Astrocyte (in vitro differentiated cells and primary cell): ENCODE measurements at regions not wholly inside any gene's neighbourhood (a gene's known extent, or its start where the extent isn't known, plus 50 kb on each side); places are given as distances from the start of the nearest gene placed in this dataset.

ENCODE experiments used
- DNase-seq: peaks from one replicate; pipeline ENCODE4 v3.0.0-alpha.2; 2010; ENCODE audit warnings: low read depth
- FAIRE-seq: peaks from 2 replicates; lab custom pipeline; 2011; peaks lifted over from hg19 to GRCh38; lab: Jason Lieb, UNC
- H2AFZ ChIP-seq: 2 replicates; pipeline ENCODE4 v1.6.0; 2012; ENCODE audit warnings: low read depth, low read length, inconsistent platforms
- H3K27ac ChIP-seq: 2 replicates; pipeline ENCODE4 v1.5.1; 2011; ENCODE audit warnings: low read depth, low read length, inconsistent platforms
- H3K27me3 ChIP-seq: 2 replicates; pipeline ENCODE4 v1.6.0; 2011; ENCODE audit warnings: low read length, inconsistent platforms; ENCODE audit not compliant: insufficient read depth
- H3K36me3 ChIP-seq: 2 replicates; pipeline ENCODE4 v1.5.1; 2011; ENCODE audit warnings: low read length, inconsistent platforms; ENCODE audit not compliant: insufficient read depth
- H3K4me1 ChIP-seq: 2 replicates; pipeline ENCODE4 v1.5.1; 2011; ENCODE audit warnings: low read length, inconsistent platforms; ENCODE audit not compliant: insufficient read depth
- H3K4me2 ChIP-seq: 2 replicates; pipeline ENCODE4 v1.6.0; 2012; ENCODE audit warnings: low read length, inconsistent platforms
- H3K4me3 ChIP-seq: 2 replicates; pipeline ENCODE4 v1.5.1; 2011; ENCODE audit warnings: low read depth, mild to moderate bottlenecking, low read length, inconsistent platforms; ENCODE audit not compliant: insufficient read depth
- H3K79me2 ChIP-seq: 2 replicates; pipeline ENCODE4 v1.6.0; 2012; ENCODE audit warnings: mild to moderate bottlenecking, low read length, inconsistent platforms; ENCODE audit not compliant: insufficient read depth
- H3K9ac ChIP-seq: 2 replicates; pipeline ENCODE4 v1.6.0; 2012; ENCODE audit warnings: mild to moderate bottlenecking, low read length, inconsistent platforms
- H3K9me3 ChIP-seq: 2 replicates; pipeline ENCODE4 v1.5.1; 2012; ENCODE audit warnings: low read depth, mild to moderate bottlenecking, low read length, inconsistent platforms; ENCODE audit not compliant: insufficient read depth
- H4K20me1 ChIP-seq: 2 replicates; pipeline ENCODE4 v1.6.0; 2012; ENCODE audit warnings: low read length, inconsistent platforms; ENCODE audit not compliant: insufficient read depth
- H3K27ac Mint-ChIP-seq: one replicate; pipeline ENCODE4 v1.8.0; 2021; ENCODE audit warnings: mild to moderate bottlenecking, mixed read lengths; ENCODE audit not compliant: unreplicated experiment
- H3K27me3 Mint-ChIP-seq: one replicate; pipeline ENCODE4 v1.8.0; 2021; ENCODE audit warnings: low read depth, mixed read lengths; ENCODE audit not compliant: unreplicated experiment
- H3K36me3 Mint-ChIP-seq: one replicate; pipeline ENCODE4 v1.8.0; 2021; ENCODE audit warnings: low read depth, mixed read lengths; ENCODE audit not compliant: unreplicated experiment
- H3K4me1 Mint-ChIP-seq: one replicate; pipeline ENCODE4 v1.8.0; 2021; ENCODE audit warnings: low read depth, mixed read lengths; ENCODE audit not compliant: unreplicated experiment
- H3K4me3 Mint-ChIP-seq: one replicate; pipeline ENCODE4 v1.8.0; 2021; ENCODE audit warnings: mild to moderate bottlenecking, moderate library complexity, mixed read lengths; ENCODE audit not compliant: unreplicated experiment
- H3K9me3 Mint-ChIP-seq: one replicate; pipeline ENCODE4 v1.8.0; 2021; ENCODE audit warnings: mild to moderate bottlenecking, mixed read lengths; ENCODE audit not compliant: unreplicated experiment
- CTCF ChIP-seq: IDR thresholded peaks from 2 replicates; pipeline ENCODE4 v1.5.1; 2011; ENCODE audit warnings: low read depth, mild to moderate bottlenecking, inconsistent platforms, low read length, moderate library complexity; ENCODE audit not compliant: insufficient read depth
- EZH2 ChIP-seq: IDR thresholded peaks from 2 replicates; pipeline ENCODE4 v1.6.1; 2012; ENCODE audit warnings: mild to moderate bottlenecking, low read length, inconsistent platforms; ENCODE audit not compliant: insufficient read depth

GRCh38 chr10:43955002-43955596 lies 306.4 kb upstream of the ZNF32 start:
- Histone ChIP-seq H3K9me3 (no peaks in the 10 kb centered on the region), H3K9ac (no peak overlapping the region), H2AFZ (no peak overlapping the region), H3K27ac (no peak overlapping the region), H4K20me1 (no peaks in the 10 kb centered on the region), H3K36me3 (no peaks in the 10 kb centered on the region), H3K27me3 (no peaks in the 10 kb centered on the region), H3K4me1 (no peaks in the 10 kb centered on the region), H3K4me3 (no peak overlapping the region), H3K79me2 (no peaks in the 10 kb centered on the region), H3K4me2 (no peak overlapping the region)
- Mint-ChIP-seq H3K4me3 (no peak overlapping the region), H3K27ac (no peak overlapping the region), H3K4me1 (no peaks in the 10 kb centered on the region), H3K9me3 (peaks cover 11% of the 10 kb centered on the region), H3K27me3 (peaks cover 34% of the 10 kb centered on the region), H3K36me3 (no peaks in the 10 kb centered on the region)
- no peak for DNase-seq
- TF ChIP-seq CTCF, result no peak
- no peak for TF ChIP-seq EZH2
- no peak for FAIRE-seq

GRCh38 chr10:43953672-43954071 lies 305.0 kb upstream of the ZNF32 start:
- TF ChIP-seq CTCF, result no peak
- TF ChIP-seq EZH2, result no peak
- H3K79me2 ChIP-seq, result no peaks in the 10 kb centered on the region
- H3K4me3 ChIP-seq, result no peak overlapping the region
- H3K27ac Mint-ChIP-seq, result no peak overlapping the region
- H3K9ac ChIP-seq, result no peak overlapping the region
- no peak overlapping the region for H3K4me3 Mint-ChIP-seq
- peaks cover 11% of the 10 kb centered on the region for H3K9me3 Mint-ChIP-seq
- no peaks in the 10 kb centered on the region for H3K27me3 ChIP-seq
- H3K4me2 ChIP-seq, result no peak overlapping the region
- no peaks in the 10 kb centered on the region for H3K4me1 Mint-ChIP-seq
- no peaks in the 10 kb centered on the region for H3K36me3 Mint-ChIP-seq
- peaks cover 27% of the 10 kb centered on the region for H3K27me3 Mint-ChIP-seq
- no peak for FAIRE-seq
- no peaks in the 10 kb centered on the region for H3K36me3 ChIP-seq
- no peak overlapping the region for H3K27ac ChIP-seq
- no peaks in the 10 kb centered on the region for H4K20me1 ChIP-seq
- DNase-seq, result no peak
- H2AFZ ChIP-seq, result no peak overlapping the region
- H3K9me3 ChIP-seq, result no peaks in the 10 kb centered on the region
- no peaks in the 10 kb centered on the region for H3K4me1 ChIP-seq

- H3K36me3 Mint-ChIP-seq, result no peaks in the 10 kb centered on the region
- Histone ChIP-seq H4K20me1 (no peaks in the 10 kb centered on the region), H3K9me3 (no peaks in the 10 kb centered on the region), H3K36me3 (no peaks in the 10 kb centered on the region), H3K27me3 (no peaks in the 10 kb centered on the region), H3K79me2 (no peaks in the 10 kb centered on the region), H3K4me3 (no peak overlapping the region), H3K4me1 (no peaks in the 10 kb centered on the region), H3K27ac (no peak overlapping the region), H3K4me2 (no peak overlapping the region), H3K9ac (no peak overlapping the region), H2AFZ (no peak overlapping the region)
- H3K4me3 Mint-ChIP-seq, result no peak overlapping the region
- no peak for TF ChIP-seq CTCF
- no peak for TF ChIP-seq EZH2
- no peak for DNase-seq
- H3K27me3 Mint-ChIP-seq, result peaks cover 18% of the 10 kb centered on the region
- H3K4me1 Mint-ChIP-seq, result no peaks in the 10 kb centered on the region
- H3K27ac Mint-ChIP-seq, result no peak overlapping the region
- peaks cover 11% of the 10 kb centered on the region for H3K9me3 Mint-ChIP-seq
- FAIRE-seq, result no peak
Observed at GRCh38 chr10:43952760-43953159, 304.1 kb upstream of the ZNF32 start.
